ENCODE measurements at regions not wholly inside any gene's neighbourhood (a gene's known extent, or its start where the extent isn't known, plus 50 kb on each side); places are given as distances from the start of the nearest gene placed in this dataset.

GRCh38 chr17:63116228-63116627 is 150.2 kb downstream of the TANC2 start:
- intact Hi-C loops (cut with DNase I) = no loop called here
- FAIRE-seq = no peak
- no peak overlapping the region for H3K4me3 ChIP-seq (ENCODE audit: low read length in 3 of 3)

GRCh38 chr17:63116967-63117830 is 151.2 kb downstream of the TANC2 start:
- no peak overlapping the region for H3K9ac ChIP-seq (ENCODE audit: low read length in 3 of 3)
- no peaks in the 10 kb centered on the region for H3K9me3 ChIP-seq (ENCODE audit: control insufficient read depth in 2 of 3, insufficient read depth in 1 of 3, low read length in 3 of 3)
- no peak overlapping the region for H3K27ac ChIP-seq (ENCODE audit: low read depth in 2 of 2, low read length in 2 of 2)
- peak; percentile 52 to 88 (median 82) for DNase-seq
- TF ChIP-seq CTCF (IDR thresholded peaks at IDR 0.05; ENCODE audit: borderline replicate concordance, extremely low read depth, insufficient read depth) = no peak
- H3K27me3 ChIP-seq (ENCODE audit: control insufficient read depth, insufficient read depth, low read length) = no peaks in the 10 kb centered on the region
- intact Hi-C loops (cut with DNase I) = no loop called here
- no peaks in the 10 kb centered on the region for H3K4me1 ChIP-seq (ENCODE audit: control insufficient read depth in 2 of 3, insufficient read depth in 2 of 3, low read depth in 1 of 3, low read length in 3 of 3)
- H3K4me3 ChIP-seq (ENCODE audit: low read length in 3 of 3) = no peak overlapping the region
- H3K36me3 ChIP-seq (ENCODE audit: control insufficient read depth in 2 of 3, insufficient read depth in 3 of 3, low read length in 3 of 3) = no peaks in the 10 kb centered on the region
- FAIRE-seq = no peak

More at GRCh38 chr17:63116228-63116627, 150.2 kb downstream of the TANC2 start:
- Histone ChIP-seq H3K27me3 (ENCODE audit: control insufficient read depth, insufficient read depth, low read length) (no peaks in the 10 kb centered on the region), H3K27ac (ENCODE audit: low read depth in 2 of 2, low read length in 2 of 2) (no peak overlapping the region), H3K36me3 (ENCODE audit: control insufficient read depth in 2 of 3, insufficient read depth in 3 of 3, low read length in 3 of 3) (no peaks in the 10 kb centered on the region), H3K9ac (ENCODE audit: low read length in 3 of 3) (no peak overlapping the region), H3K4me1 (ENCODE audit: control insufficient read depth in 2 of 3, insufficient read depth in 2 of 3, low read depth in 1 of 3, low read length in 3 of 3) (no peaks in the 10 kb centered on the region), H3K9me3 (ENCODE audit: control insufficient read depth in 2 of 3, insufficient read depth in 1 of 3, low read length in 3 of 3) (no peaks in the 10 kb centered on the region)
- DNase-seq = no peak
- no peak for TF ChIP-seq CTCF (IDR thresholded peaks at IDR 0.05; ENCODE audit: borderline replicate concordance, extremely low read depth, insufficient read depth)

DNA sequence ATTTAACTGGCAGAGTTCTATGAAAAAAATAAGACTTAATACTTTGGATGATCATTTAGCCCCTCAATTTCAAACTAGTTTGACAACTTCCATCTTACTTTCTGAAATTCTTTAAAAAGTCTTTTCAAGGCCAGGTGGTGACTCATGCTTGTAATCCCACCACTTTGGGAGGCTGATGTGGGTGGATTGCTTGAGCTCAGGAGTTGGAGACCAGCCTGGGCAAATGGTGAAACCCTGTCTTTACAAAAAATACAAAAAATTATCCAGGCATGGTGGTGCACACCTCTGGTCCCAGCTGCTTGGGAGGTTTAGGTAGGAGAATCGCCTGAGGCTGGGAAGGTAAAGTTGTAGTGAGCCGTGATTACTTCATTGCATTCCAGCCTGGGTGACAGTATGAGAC is 154.4 kb downstream of the TANC2 start:
- no peak overlapping the region for H3K9ac ChIP-seq (ENCODE audit: low read length in 3 of 3)
- no peaks in the 10 kb centered on the region for H3K4me1 ChIP-seq (ENCODE audit: control insufficient read depth in 2 of 3, insufficient read depth in 2 of 3, low read depth in 1 of 3, low read length in 3 of 3)
- FAIRE-seq (no peak), DNase-seq (no peak)
- no peaks in the 10 kb centered on the region for H3K36me3 ChIP-seq (ENCODE audit: control insufficient read depth in 2 of 3, insufficient read depth in 3 of 3, low read length in 3 of 3)
- intact Hi-C loops (cut with DNase I) = no loop called here
- H3K4me3 ChIP-seq (ENCODE audit: low read length in 3 of 3) = no peak overlapping the region
- no peaks in the 10 kb centered on the region for H3K27me3 ChIP-seq (ENCODE audit: control insufficient read depth, insufficient read depth, low read length)
- no peak overlapping the region for H3K27ac ChIP-seq (ENCODE audit: low read depth in 2 of 2, low read length in 2 of 2)
- H3K9me3 ChIP-seq (ENCODE audit: control insufficient read depth in 2 of 3, insufficient read depth in 1 of 3, low read length in 3 of 3) = no peaks in the 10 kb centered on the region
- no peak for TF ChIP-seq CTCF (IDR thresholded peaks at IDR 0.05; ENCODE audit: borderline replicate concordance, extremely low read depth, insufficient read depth)

Measured in kidney (tissue), 13 donors.